Neural progenitor cell (in vitro differentiated cells): ENCODE measurements at regions not wholly inside any gene's neighbourhood (a gene's known extent, or its start where the extent isn't known, plus 50 kb on each side); places are given as distances from the start of the nearest gene placed in this dataset.

Source experiments
- CTCF ChIP-seq: fragments of 200-600 bp; sonication (generic); IDR thresholded peaks from 2 replicates; pipeline ENCODE4 v1.5.1; 2017; ENCODE audit warnings: antibody characterized with exemption, mild to moderate bottlenecking
- EZH2 ChIP-seq: fragments of 200-600 bp; sonication (generic); IDR thresholded peaks from 2 replicates; pipeline ENCODE4 v1.6.1; 2017; ENCODE audit warnings: antibody characterized with exemption, mild to moderate bottlenecking, moderate library complexity
- EZH2phosphoT487 ChIP-seq: fragments of 200-600 bp; sonication (generic); IDR thresholded peaks from 2 replicates; pipeline ENCODE4 v1.6.1; 2017; ENCODE audit warnings: antibody characterized with exemption

- no peak for TF ChIP-seq CTCF
- no peak for TF ChIP-seq EZH2phosphoT487
- TF ChIP-seq EZH2: no peak
Measured at GRCh38 chr20:17870086-17870740, 98.4 kb downstream of the SNX5 start.
